Glutamatergic neuron (in vitro differentiated cells): ENCODE measurements at regions not wholly inside any gene's neighbourhood (a gene's known extent, or its start where the extent isn't known, plus 50 kb on each side); places are given as distances from the start of the nearest gene placed in this dataset.

Experiments used
- DNase-seq: peaks from one replicate; pipeline ENCODE4 v3.0.0; 2022
- H3K27ac Mint-ChIP-seq: one replicate; pipeline ENCODE4 v1.8.0; 2020; ENCODE audit warnings: mild to moderate bottlenecking, mixed read lengths, inconsistent platforms; ENCODE audit not compliant: unreplicated experiment
- H3K27me3 Mint-ChIP-seq: one replicate; pipeline ENCODE4 v1.8.0; 2020; ENCODE audit warnings: mild to moderate bottlenecking, moderate library complexity, mixed read lengths, inconsistent platforms; ENCODE audit not compliant: unreplicated experiment
- H3K36me3 Mint-ChIP-seq: one replicate; pipeline ENCODE4 v1.8.0; 2020; ENCODE audit warnings: mild to moderate bottlenecking, mixed read lengths, inconsistent platforms; ENCODE audit not compliant: unreplicated experiment
- H3K4me1 Mint-ChIP-seq: one replicate; pipeline ENCODE4 v1.8.0; 2020; ENCODE audit warnings: mild to moderate bottlenecking, low read depth, mixed read lengths, inconsistent platforms; ENCODE audit not compliant: unreplicated experiment
- H3K4me3 Mint-ChIP-seq: one replicate; pipeline ENCODE4 v1.8.0; 2020; ENCODE audit warnings: mild to moderate bottlenecking, mixed read lengths, inconsistent platforms; ENCODE audit not compliant: unreplicated experiment
- H3K9me3 Mint-ChIP-seq: one replicate; pipeline ENCODE4 v1.8.0; 2020; ENCODE audit warnings: mild to moderate bottlenecking, moderate library complexity, mixed read lengths, inconsistent platforms; ENCODE audit not compliant: unreplicated experiment
- TF ChIP-seq, protein P1 (sequence below): fragments of 200-600 bp; sonication (generic); IDR thresholded peaks from one replicate; pipeline ENCODE4 v1.5.0; 2021; ENCODE audit not compliant: partially characterized antibody, unreplicated experiment

DNA sequence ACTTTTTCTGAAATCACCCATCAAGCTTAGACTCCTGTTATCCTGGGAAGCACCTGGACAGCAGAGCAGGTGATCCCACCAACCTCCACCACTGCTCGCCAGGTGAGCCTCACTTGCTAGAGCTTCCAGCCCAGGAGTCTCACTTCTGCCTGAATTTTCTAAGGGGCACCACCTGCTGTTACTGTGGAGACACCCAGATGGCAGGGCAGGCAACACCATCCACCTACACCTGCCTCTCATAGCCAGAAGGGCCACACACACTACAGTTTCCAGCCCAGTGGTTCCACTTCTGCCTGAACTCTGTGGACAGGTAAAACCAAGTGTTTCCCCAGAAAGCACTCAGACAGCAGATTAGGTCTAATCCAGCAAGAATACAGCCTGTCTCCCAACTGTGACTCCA, 262.0 kb downstream of the ARAP2 start:
- no peaks in the 10 kb centered on the region for H3K9me3 Mint-ChIP-seq
- H3K36me3 Mint-ChIP-seq, result no peaks in the 10 kb centered on the region
- no peaks in the 10 kb centered on the region for H3K4me1 Mint-ChIP-seq
- no peaks in the 10 kb centered on the region for H3K27me3 Mint-ChIP-seq
- no peak overlapping the region for H3K4me3 Mint-ChIP-seq
- TF ChIP-seq, protein P1, sequence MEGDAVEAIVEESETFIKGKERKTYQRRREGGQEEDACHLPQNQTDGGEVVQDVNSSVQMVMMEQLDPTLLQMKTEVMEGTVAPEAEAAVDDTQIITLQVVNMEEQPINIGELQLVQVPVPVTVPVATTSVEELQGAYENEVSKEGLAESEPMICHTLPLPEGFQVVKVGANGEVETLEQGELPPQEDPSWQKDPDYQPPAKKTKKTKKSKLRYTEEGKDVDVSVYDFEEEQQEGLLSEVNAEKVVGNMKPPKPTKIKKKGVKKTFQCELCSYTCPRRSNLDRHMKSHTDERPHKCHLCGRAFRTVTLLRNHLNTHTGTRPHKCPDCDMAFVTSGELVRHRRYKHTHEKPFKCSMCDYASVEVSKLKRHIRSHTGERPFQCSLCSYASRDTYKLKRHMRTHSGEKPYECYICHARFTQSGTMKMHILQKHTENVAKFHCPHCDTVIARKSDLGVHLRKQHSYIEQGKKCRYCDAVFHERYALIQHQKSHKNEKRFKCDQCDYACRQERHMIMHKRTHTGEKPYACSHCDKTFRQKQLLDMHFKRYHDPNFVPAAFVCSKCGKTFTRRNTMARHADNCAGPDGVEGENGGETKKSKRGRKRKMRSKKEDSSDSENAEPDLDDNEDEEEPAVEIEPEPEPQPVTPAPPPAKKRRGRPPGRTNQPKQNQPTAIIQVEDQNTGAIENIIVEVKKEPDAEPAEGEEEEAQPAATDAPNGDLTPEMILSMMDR, result no peak
- no peak overlapping the region for H3K27ac Mint-ChIP-seq
- no peak for DNase-seq

DNA sequence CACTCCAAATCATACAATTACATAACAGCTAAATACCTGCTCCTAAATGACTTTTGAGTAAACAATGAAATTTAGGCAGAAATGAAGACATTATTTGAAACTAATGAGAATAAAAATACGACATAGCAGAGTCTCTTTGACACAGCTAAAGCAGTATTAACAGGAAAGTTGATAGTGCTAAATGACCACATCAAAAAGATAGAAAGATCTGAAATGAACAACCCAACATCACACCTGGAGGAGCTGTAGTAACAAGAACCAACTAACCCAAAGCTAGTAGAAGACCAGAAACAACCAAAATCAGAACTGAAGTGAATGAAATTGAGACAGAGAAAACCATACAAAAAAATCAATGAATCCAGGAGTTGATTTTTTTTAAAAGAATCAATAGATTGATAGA, 257.8 kb downstream of the ARAP2 start:
- Mint-ChIP-seq H3K9me3 (no peaks in the 10 kb centered on the region), H3K4me1 (no peaks in the 10 kb centered on the region), H3K36me3 (no peaks in the 10 kb centered on the region), H3K27me3 (no peaks in the 10 kb centered on the region), H3K4me3 (no peak overlapping the region), H3K27ac (no peak overlapping the region)
- no peak for DNase-seq
- TF ChIP-seq, protein P1, result no peak

DNA sequence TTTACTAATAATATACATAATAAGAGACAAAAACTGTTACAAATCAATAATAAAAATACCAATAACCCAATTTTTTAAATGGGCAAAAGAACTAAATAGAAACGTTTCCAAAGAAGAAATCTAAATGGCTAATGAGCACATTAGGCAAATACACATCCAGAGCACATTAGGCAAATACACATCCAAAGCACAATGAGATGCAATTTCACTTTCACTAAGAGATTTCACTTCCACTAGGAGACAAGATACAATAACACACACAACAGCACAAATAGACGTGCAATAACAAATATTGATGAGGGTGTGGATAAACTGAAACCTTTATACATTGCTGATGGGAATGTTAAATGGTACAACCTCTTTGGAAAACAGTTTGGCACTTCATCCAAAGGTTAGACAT, 250.7 kb downstream of the ARAP2 start:
- no peaks in the 10 kb centered on the region for H3K4me1 Mint-ChIP-seq
- no peak overlapping the region for H3K27ac Mint-ChIP-seq
- no peaks in the 10 kb centered on the region for H3K36me3 Mint-ChIP-seq
- TF ChIP-seq, protein P1, result no peak
- H3K9me3 Mint-ChIP-seq, result no peaks in the 10 kb centered on the region
- no peak overlapping the region for H3K4me3 Mint-ChIP-seq
- H3K27me3 Mint-ChIP-seq, result no peaks in the 10 kb centered on the region
- no peak for DNase-seq

DNA sequence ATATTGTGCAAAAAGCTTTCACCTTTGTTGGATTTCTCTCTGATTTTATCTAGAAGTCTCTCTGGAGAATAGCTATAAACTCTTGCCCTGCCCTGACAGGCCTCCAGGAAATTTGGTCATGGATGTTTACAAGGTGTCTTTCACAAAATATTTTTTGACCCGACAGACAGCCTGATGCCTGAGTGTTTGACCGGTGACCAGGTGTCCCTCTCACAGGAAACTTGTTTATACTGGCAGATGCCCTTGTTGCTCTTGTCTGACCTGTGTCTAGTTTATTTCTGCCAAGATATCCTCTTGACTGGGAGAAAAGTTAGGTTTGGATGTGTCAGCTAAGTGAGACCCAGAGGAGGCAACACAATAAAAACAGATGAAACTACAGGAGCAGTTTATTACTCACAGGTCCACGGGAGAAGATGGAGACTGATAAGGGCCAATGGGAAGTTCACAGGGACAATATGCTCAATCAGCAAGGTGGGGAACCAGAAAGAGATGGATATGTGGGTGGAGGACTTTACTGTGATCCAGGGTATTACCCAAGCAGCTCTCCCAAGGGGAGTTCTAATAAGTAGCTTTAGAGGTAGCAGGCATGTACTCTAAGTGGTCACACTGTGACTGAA, 243.3 kb downstream of the ARAP2 start:
- Mint-ChIP-seq H3K4me3 (no peak overlapping the region), H3K27ac (no peak overlapping the region), H3K36me3 (no peaks in the 10 kb centered on the region), H3K9me3 (no peaks in the 10 kb centered on the region), H3K27me3 (no peaks in the 10 kb centered on the region), H3K4me1 (no peaks in the 10 kb centered on the region)
- no peak for DNase-seq
- TF ChIP-seq, protein P1, result no peak

DNA sequence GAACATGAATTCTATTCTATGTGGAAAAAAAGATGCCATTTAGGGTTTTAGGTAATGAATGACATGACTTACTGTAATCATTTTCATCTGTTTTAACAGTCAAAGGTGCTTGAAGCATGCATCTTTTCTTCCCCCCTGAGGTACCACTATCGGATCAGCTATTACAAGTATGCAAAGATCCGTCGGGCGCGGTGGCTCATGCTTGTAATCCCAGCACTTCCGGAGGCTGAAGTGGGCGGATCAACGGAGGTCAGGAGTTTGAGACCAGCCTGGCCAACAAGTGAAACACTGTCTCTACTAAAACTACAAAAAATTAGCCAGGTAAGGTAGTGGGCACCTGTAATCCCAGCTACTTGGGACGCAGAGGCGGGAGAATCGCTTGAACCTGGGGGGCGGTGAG, 241.3 kb downstream of the ARAP2 start:
- TF ChIP-seq, protein P1, result no peak
- Mint-ChIP-seq H3K4me1 (no peaks in the 10 kb centered on the region), H3K9me3 (no peaks in the 10 kb centered on the region), H3K27me3 (no peaks in the 10 kb centered on the region), H3K27ac (no peak overlapping the region), H3K36me3 (no peaks in the 10 kb centered on the region), H3K4me3 (no peak overlapping the region)
- no peak for DNase-seq
